22Rv1 (cell line): ENCODE measurements at regions not wholly inside any gene's neighbourhood (a gene's known extent, or its start where the extent isn't known, plus 50 kb on each side); places are given as distances from the start of the nearest gene placed in this dataset.

Experiments
- H3K27ac ChIP-seq: fragments of 450-650 bp; 2 replicates; pipeline ENCODE4 v1.5.1; 2017
- CTCF ChIP-seq: fragments of 450-650 bp; IDR thresholded peaks from 2 replicates; pipeline ENCODE4 v1.5.1; 2017; ENCODE audit warnings: mild to moderate bottlenecking
- ZFX ChIP-seq: fragments of 450-650 bp; IDR thresholded peaks from 2 replicates; pipeline ENCODE4 v1.6.1; 2017; ENCODE audit warnings: antibody characterized with exemption, borderline replicate concordance

DNA sequence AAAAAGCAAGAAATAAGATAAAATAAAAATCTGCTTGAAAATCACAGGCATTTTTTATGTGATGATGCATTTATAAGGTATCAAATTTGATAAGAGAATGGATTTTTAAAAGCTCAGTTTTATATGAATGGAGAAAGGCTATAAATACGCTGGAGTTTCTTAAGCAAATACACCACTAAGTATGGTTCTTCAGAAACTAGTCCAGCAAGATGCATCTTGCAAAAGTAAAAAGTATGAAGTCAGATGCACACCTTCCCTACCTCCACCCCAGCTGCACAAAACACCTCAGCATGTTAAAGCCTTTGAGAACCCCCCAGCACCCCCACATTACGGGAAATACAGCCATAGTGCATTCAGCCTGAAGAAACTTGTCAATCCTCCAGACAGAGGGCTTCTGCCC is 143.1 kb upstream of the PROX1 start:
- no peak overlapping the region for H3K27ac ChIP-seq
- no peak for TF ChIP-seq ZFX

- H3K27ac ChIP-seq: no peak overlapping the region
- TF ChIP-seq CTCF (no peak), ZFX (no peak)
These were observed 135.7 kb upstream of the PROX1 start for GRCh38 chr1:213852107-213852506.

DNA sequence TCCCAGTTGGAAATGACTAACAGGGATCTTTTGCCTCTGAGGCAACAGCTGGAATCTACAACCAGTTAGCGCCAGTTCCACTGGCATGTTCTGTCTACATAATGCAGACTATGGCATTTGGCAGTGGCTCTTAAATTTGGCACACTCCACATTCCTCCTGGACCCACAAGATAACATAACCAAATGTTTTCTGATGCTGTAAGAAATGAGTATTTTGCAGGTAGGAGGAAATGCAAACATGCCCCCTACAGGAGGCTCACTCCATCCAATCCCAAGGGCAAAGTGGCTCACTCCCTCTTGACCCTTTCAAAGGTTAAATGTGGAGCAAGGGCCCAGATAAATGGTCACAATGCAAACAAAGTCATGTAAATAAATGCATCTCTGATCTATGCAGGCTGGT is 129.2 kb upstream of the PROX1 start:
- H3K27ac ChIP-seq: no peak overlapping the region
- TF ChIP-seq ZFX (no peak), CTCF (no peak)

DNA sequence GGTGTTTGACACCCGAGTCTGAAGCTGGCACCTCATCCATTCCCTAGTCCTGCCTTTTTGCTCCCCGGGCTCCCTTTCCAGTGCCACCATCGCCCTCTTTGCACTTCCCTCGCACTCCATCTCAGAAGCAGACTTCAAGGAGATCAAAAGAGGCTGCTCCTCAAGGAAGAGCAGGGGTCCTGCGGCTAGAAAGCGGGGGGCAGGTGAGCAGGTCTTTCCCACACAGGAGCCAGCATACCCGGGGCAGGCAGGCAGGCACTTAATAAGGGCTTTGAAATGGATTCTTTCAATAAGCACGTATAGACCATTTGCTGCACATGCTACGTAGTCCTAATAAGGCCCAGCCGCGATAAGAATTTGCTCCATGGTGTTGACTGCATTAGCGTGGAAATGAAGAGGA is 125.9 kb upstream of the PROX1 start:
- no peak overlapping the region for H3K27ac ChIP-seq
- TF ChIP-seq ZFX (no peak), CTCF (no peak)

- H3K27ac ChIP-seq: no peak overlapping the region
- TF ChIP-seq CTCF (no peak), ZFX (no peak)
These were observed 123.7 kb upstream of the PROX1 start for GRCh38 chr1:213864091-213864490.

GRCh38 chr1:213868482-213868881 is 119.3 kb upstream of the PROX1 start:
- no peak overlapping the region for H3K27ac ChIP-seq
- TF ChIP-seq ZFX (no peak), CTCF (no peak)

DNA sequence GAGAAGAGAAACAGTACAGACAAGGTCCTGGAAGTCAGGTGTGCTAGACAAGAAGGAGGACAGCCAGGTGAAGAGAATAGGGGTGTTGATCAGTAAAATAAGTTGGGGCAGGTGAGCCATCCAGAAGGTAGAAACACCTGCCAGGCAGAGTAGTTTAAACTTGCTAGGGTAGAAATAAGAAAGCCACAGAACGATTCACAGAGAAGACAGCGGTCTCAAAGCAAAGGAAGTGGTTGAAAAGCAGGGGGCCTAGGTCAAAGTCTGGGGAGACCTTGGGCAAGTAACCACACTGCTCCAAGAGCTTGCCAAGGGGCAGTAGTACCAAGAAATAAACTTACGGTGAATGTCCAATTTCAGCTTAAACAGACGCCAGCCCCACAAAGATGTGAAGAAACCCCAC is 116.6 kb upstream of the PROX1 start:
- TF ChIP-seq CTCF (no peak), ZFX (no peak)
- no peak overlapping the region for H3K27ac ChIP-seq

- TF ChIP-seq CTCF: no peak
- no peak for TF ChIP-seq ZFX
- H3K27ac ChIP-seq: no peak overlapping the region
These were observed 113.0 kb upstream of the PROX1 start for GRCh38 chr1:213874789-213875188.
